ENCODE measurements at regions not wholly inside any gene's neighbourhood (a gene's known extent, or its start where the extent isn't known, plus 50 kb on each side); places are given as distances from the start of the nearest gene placed in this dataset.

GRCh38 chr4:189069772-189070171 is 870.9 kb upstream of the FRG1 start:
- no peak for DNase-seq (ENCODE audit: low read depth in 3 of 3, low spot score in 1 of 3)

- no peak for DNase-seq (ENCODE audit: low read depth in 3 of 3, low spot score in 1 of 3)
Measured at GRCh38 chr4:189071241-189071640, 869.4 kb upstream of the FRG1 start.

- no peak for DNase-seq (ENCODE audit: low read depth in 3 of 3, low spot score in 1 of 3)
Measured at GRCh38 chr4:189073739-189074138, 866.9 kb upstream of the FRG1 start.

GRCh38 chr4:189081826-189082225 is 858.8 kb upstream of the FRG1 start:
- DNase-seq (ENCODE audit: low read depth in 3 of 3, low spot score in 1 of 3), result no peak

GRCh38 chr4:189083769-189084168 is 856.9 kb upstream of the FRG1 start:
- DNase-seq (ENCODE audit: low read depth in 3 of 3, low spot score in 1 of 3), result no peak

- no peak for DNase-seq (ENCODE audit: low read depth in 3 of 3, low spot score in 1 of 3)
Measured at GRCh38 chr4:189084671-189085070, 856.0 kb upstream of the FRG1 start.

GRCh38 chr4:189087971-189088370 is 852.7 kb upstream of the FRG1 start:
- no peak for DNase-seq (ENCODE audit: low read depth in 3 of 3, low spot score in 1 of 3)

- no peak for DNase-seq (ENCODE audit: low read depth in 3 of 3, low spot score in 1 of 3)
Measured at GRCh38 chr4:189088780-189089179, 851.9 kb upstream of the FRG1 start.

GRCh38 chr4:189090174-189090814 is 850.4 kb upstream of the FRG1 start:
- DNase-seq (ENCODE audit: low read depth in 3 of 3, low spot score in 1 of 3), result no peak

- no peak for DNase-seq (ENCODE audit: low read depth in 3 of 3, low spot score in 1 of 3)
Measured at GRCh38 chr4:189092581-189092980, 848.1 kb upstream of the FRG1 start.

GRCh38 chr4:189096108-189096507 is 844.6 kb upstream of the FRG1 start:
- no peak for DNase-seq (ENCODE audit: low read depth in 3 of 3, low spot score in 1 of 3)

- no peak for DNase-seq (ENCODE audit: low read depth in 3 of 3, low spot score in 1 of 3)
Measured at GRCh38 chr4:189096717-189097116, 844.0 kb upstream of the FRG1 start.

GRCh38 chr4:189098932-189099696 is 841.6 kb upstream of the FRG1 start:
- no peak for DNase-seq (ENCODE audit: low read depth in 3 of 3, low spot score in 1 of 3)

GRCh38 chr4:189113389-189113888 is 827.2 kb upstream of the FRG1 start:
- no peak for DNase-seq (ENCODE audit: low read depth in 3 of 3, low spot score in 1 of 3)

- no peak for DNase-seq (ENCODE audit: low read depth in 3 of 3, low spot score in 1 of 3)
Measured at GRCh38 chr4:189117426-189117825, 823.2 kb upstream of the FRG1 start.

GRCh38 chr4:189121336-189121735 is 819.3 kb upstream of the FRG1 start:
- no peak for DNase-seq (ENCODE audit: low read depth in 3 of 3, low spot score in 1 of 3)

- no peak for DNase-seq (ENCODE audit: low read depth in 3 of 3, low spot score in 1 of 3)
Measured at GRCh38 chr4:189124149-189124758, 816.4 kb upstream of the FRG1 start.

GRCh38 chr4:189124791-189125190 is 815.9 kb upstream of the FRG1 start:
- no peak for DNase-seq (ENCODE audit: low read depth in 3 of 3, low spot score in 1 of 3)

- no peak for DNase-seq (ENCODE audit: low read depth in 3 of 3, low spot score in 1 of 3)
Measured at GRCh38 chr4:189126040-189126439, 814.6 kb upstream of the FRG1 start.

- no peak for DNase-seq (ENCODE audit: low read depth in 3 of 3, low spot score in 1 of 3)
Measured at GRCh38 chr4:189128341-189128740, 812.3 kb upstream of the FRG1 start.

- DNase-seq (ENCODE audit: low read depth in 3 of 3, low spot score in 1 of 3), result no peak
Measured at GRCh38 chr4:189129044-189129694, 811.5 kb upstream of the FRG1 start.

GRCh38 chr4:189131118-189131517 is 809.6 kb upstream of the FRG1 start:
- DNase-seq (ENCODE audit: low read depth in 3 of 3, low spot score in 1 of 3), result no peak
